C4-2B (cell line): ENCODE measurements at regions not wholly inside any gene's neighbourhood (a gene's known extent, or its start where the extent isn't known, plus 50 kb on each side); places are given as distances from the start of the nearest gene placed in this dataset.

Experiments
- CTCF ChIP-seq: fragments of 450-650 bp; conservative IDR thresholded peaks from 2 replicates; pipeline ENCODE4 v1.5.1; 2017; ENCODE audit warnings: mild to moderate bottlenecking
- ZFX ChIP-seq: fragments of 450-650 bp; IDR thresholded peaks from 2 replicates; pipeline ENCODE4 v1.6.1; 2017

- TF ChIP-seq CTCF (no peak), ZFX (no peak)
Measured at GRCh38 chr4:138838251-138838650, 177.3 kb upstream of the NOCT start.
